GM12878 (cell line): ENCODE measurements at regions not wholly inside any gene's neighbourhood (a gene's known extent, or its start where the extent isn't known, plus 50 kb on each side); places are given as distances from the start of the nearest gene placed in this dataset.

Experiments used
- CBX5 ChIP-seq: sonication (generic); IDR thresholded peaks from 2 replicates; pipeline ENCODE4 v1.6.1; 2016; ENCODE audit warnings: low read depth, moderate library complexity, mild to moderate bottlenecking, inconsistent platforms
- CHD2 ChIP-seq: IDR thresholded peaks from 2 replicates; pipeline ENCODE4 v1.6.1; 2011; ENCODE audit warnings: low read depth, low read length, improper control_type of control experiment, borderline replicate concordance
- EGR1 ChIP-seq, 2 experiments: IDR thresholded peaks; 1 replicate in 1 of 2; 2 replicates in 1 of 2; pipeline ENCODE4 v1.6.1; 2011 to 2012; ENCODE audit warnings: low read depth in 2 of 2, low read length in 2 of 2, borderline replicate concordance in 1 of 2, mild to moderate bottlenecking in 1 of 2, moderate library complexity in 1 of 2
- EZH2 ChIP-seq: IDR thresholded peaks from 2 replicates; pipeline ENCODE4 v1.6.1; 2012; ENCODE audit warnings: low read depth, mild to moderate bottlenecking, control low read depth, inconsistent platforms, low read length, borderline replicate concordance; ENCODE audit not compliant: control insufficient read depth
- POLR2A ChIP-seq: IDR thresholded peaks from 2 replicates; pipeline ENCODE4 v1.6.1; 2011; ENCODE audit warnings: low read depth, mild to moderate bottlenecking, low read length
- RBBP5 ChIP-seq: fragments of 200-600 bp; sonication (generic); conservative IDR thresholded peaks from 2 replicates; pipeline ENCODE4 v1.6.1; 2016
- SMARCA5 ChIP-seq: fragments of 450-650 bp; IDR thresholded peaks from 2 replicates; pipeline ENCODE4 v1.6.1; 2017; ENCODE audit warnings: mild to moderate bottlenecking
- YY1 ChIP-seq: IDR thresholded peaks from 2 replicates; pipeline ENCODE4 v1.6.1; 2011; ENCODE audit warnings: low read depth, mild to moderate bottlenecking, low read length
- TF ChIP-seq, protein P1 (sequence below): IDR thresholded peaks from 2 replicates; pipeline ENCODE4 v1.6.1; 2012; ENCODE audit warnings: mild to moderate bottlenecking, low read depth, low read length
- TF ChIP-seq, protein P2 (sequence below): IDR thresholded peaks from 2 replicates; pipeline ENCODE4 v1.6.1; 2012; ENCODE audit warnings: improper control_type of control experiment, low read depth, low read length; ENCODE audit not compliant: insufficient replicate concordance
- TF ChIP-seq, protein P3 (sequence below): fragments of 450-650 bp; formaldehyde crosslinking; IDR thresholded peaks from 2 replicates; pipeline ENCODE4 v1.5.0; 2022; ENCODE audit warnings: mild to moderate bottlenecking, missing genetic modification characterization

DNA sequence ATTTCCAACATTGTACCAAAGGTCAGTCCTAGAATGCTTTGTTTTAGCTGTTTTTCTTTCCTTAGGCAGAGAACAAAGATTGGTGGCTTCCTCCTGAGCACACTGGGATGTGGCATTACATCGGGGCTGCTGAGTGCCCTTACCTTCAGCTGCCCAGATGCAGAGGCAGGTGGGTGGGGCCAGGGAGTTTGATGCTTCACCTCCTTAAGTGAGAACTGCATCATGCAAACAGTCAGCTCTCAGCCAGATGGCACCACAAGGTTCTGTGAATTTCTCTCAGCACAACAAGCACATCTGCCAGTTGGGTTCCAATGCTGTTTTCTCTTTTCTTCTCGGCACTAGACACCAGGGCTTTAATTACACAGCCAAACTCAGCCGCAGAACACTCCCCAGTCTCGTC is 87.4 kb upstream of the UBL3 start:
- TF ChIP-seq POLR2A (no peak), SMARCA5 (no peak), RBBP5 (no peak), EGR1 (IDR thresholded peaks at IDR 0.05; ENCODE audit: borderline replicate concordance in 1 of 2, low read depth in 2 of 2, low read length in 2 of 2) (no peak), YY1 (no peak), CBX5 (no peak), EZH2 (no peak), CHD2 (no peak)
- TF ChIP-seq, protein P1, sequence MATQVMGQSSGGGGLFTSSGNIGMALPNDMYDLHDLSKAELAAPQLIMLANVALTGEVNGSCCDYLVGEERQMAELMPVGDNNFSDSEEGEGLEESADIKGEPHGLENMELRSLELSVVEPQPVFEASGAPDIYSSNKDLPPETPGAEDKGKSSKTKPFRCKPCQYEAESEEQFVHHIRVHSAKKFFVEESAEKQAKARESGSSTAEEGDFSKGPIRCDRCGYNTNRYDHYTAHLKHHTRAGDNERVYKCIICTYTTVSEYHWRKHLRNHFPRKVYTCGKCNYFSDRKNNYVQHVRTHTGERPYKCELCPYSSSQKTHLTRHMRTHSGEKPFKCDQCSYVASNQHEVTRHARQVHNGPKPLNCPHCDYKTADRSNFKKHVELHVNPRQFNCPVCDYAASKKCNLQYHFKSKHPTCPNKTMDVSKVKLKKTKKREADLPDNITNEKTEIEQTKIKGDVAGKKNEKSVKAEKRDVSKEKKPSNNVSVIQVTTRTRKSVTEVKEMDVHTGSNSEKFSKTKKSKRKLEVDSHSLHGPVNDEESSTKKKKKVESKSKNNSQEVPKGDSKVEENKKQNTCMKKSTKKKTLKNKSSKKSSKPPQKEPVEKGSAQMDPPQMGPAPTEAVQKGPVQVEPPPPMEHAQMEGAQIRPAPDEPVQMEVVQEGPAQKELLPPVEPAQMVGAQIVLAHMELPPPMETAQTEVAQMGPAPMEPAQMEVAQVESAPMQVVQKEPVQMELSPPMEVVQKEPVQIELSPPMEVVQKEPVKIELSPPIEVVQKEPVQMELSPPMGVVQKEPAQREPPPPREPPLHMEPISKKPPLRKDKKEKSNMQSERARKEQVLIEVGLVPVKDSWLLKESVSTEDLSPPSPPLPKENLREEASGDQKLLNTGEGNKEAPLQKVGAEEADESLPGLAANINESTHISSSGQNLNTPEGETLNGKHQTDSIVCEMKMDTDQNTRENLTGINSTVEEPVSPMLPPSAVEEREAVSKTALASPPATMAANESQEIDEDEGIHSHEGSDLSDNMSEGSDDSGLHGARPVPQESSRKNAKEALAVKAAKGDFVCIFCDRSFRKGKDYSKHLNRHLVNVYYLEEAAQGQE, result no peak
- TF ChIP-seq, protein P2, sequence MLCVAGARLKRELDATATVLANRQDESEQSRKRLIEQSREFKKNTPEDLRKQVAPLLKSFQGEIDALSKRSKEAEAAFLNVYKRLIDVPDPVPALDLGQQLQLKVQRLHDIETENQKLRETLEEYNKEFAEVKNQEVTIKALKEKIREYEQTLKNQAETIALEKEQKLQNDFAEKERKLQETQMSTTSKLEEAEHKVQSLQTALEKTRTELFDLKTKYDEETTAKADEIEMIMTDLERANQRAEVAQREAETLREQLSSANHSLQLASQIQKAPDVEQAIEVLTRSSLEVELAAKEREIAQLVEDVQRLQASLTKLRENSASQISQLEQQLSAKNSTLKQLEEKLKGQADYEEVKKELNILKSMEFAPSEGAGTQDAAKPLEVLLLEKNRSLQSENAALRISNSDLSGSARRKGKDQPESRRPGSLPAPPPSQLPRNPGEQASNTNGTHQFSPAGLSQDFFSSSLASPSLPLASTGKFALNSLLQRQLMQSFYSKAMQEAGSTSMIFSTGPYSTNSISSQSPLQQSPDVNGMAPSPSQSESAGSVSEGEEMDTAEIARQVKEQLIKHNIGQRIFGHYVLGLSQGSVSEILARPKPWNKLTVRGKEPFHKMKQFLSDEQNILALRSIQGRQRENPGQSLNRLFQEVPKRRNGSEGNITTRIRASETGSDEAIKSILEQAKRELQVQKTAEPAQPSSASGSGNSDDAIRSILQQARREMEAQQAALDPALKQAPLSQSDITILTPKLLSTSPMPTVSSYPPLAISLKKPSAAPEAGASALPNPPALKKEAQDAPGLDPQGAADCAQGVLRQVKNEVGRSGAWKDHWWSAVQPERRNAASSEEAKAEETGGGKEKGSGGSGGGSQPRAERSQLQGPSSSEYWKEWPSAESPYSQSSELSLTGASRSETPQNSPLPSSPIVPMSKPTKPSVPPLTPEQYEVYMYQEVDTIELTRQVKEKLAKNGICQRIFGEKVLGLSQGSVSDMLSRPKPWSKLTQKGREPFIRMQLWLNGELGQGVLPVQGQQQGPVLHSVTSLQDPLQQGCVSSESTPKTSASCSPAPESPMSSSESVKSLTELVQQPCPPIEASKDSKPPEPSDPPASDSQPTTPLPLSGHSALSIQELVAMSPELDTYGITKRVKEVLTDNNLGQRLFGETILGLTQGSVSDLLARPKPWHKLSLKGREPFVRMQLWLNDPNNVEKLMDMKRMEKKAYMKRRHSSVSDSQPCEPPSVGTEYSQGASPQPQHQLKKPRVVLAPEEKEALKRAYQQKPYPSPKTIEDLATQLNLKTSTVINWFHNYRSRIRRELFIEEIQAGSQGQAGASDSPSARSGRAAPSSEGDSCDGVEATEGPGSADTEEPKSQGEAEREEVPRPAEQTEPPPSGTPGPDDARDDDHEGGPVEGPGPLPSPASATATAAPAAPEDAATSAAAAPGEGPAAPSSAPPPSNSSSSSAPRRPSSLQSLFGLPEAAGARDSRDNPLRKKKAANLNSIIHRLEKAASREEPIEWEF, result no peak
- TF ChIP-seq, protein P3, sequence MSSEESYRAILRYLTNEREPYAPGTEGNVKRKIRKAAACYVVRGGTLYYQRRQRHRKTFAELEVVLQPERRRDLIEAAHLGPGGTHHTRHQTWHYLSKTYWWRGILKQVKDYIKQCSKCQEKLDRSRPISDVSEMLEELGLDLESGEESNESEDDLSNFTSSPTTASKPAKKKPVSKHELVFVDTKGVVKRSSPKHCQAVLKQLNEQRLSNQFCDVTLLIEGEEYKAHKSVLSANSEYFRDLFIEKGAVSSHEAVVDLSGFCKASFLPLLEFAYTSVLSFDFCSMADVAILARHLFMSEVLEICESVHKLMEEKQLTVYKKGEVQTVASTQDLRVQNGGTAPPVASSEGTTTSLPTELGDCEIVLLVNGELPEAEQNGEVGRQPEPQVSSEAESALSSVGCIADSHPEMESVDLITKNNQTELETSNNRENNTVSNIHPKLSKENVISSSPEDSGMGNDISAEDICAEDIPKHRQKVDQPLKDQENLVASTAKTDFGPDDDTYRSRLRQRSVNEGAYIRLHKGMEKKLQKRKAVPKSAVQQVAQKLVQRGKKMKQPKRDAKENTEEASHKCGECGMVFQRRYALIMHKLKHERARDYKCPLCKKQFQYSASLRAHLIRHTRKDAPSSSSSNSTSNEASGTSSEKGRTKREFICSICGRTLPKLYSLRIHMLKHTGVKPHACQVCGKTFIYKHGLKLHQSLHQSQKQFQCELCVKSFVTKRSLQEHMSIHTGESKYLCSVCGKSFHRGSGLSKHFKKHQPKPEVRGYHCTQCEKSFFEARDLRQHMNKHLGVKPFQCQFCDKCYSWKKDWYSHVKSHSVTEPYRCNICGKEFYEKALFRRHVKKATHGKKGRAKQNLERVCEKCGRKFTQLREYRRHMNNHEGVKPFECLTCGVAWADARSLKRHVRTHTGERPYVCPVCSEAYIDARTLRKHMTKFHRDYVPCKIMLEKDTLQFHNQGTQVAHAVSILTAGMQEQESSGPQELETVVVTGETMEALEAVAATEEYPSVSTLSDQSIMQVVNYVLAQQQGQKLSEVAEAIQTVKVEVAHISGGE (CRISPR knock-in tag), result no peak
